Natural killer cell (primary cell): ENCODE measurements at regions not wholly inside any gene's neighbourhood (a gene's known extent, or its start where the extent isn't known, plus 50 kb on each side); places are given as distances from the start of the nearest gene placed in this dataset.

Source experiments
- ATAC-seq, 3 donors: fragments of 150-1000 bp in 2 of 3; fragments of 200-7000 bp in 1 of 3; cut with Tn5 transposase; 1 replicate in 1 of 3; 2 replicates in 2 of 3; pipeline ENCODE4 v1.10.0; 2021; ENCODE audit warnings: mild to moderate bottlenecking in 2 of 3, moderate library complexity in 2 of 3
- DNase-seq, 2 donors: peaks; one replicate each; pipeline versions ENCODE4 v3.0.0 to v3.0.0-alpha.2; 2013 to 2021; ENCODE audit warnings: mixed read lengths in 1 of 2
- H3K27ac ChIP-seq: one replicate; pipeline ENCODE4 v1.5.1; 2013; ENCODE audit warnings: mild to moderate bottlenecking, low read length
- H3K27me3 ChIP-seq: one replicate; pipeline ENCODE4 v1.6.1; 2013; ENCODE audit warnings: low read length; ENCODE audit not compliant: control insufficient read depth, insufficient read depth
- H3K36me3 ChIP-seq: one replicate; pipeline ENCODE4 v1.6.1; 2013; ENCODE audit warnings: low read length; ENCODE audit not compliant: control insufficient read depth, insufficient read depth
- H3K4me1 ChIP-seq: one replicate; pipeline ENCODE4 v1.6.1; 2013; ENCODE audit warnings: low read length; ENCODE audit not compliant: control insufficient read depth, insufficient read depth
- H3K4me3 ChIP-seq: one replicate; pipeline ENCODE4 v1.5.1; 2013; ENCODE audit warnings: low read length
- H3K9me3 ChIP-seq: one replicate; pipeline ENCODE4 v1.6.1; 2013; ENCODE audit warnings: low read length; ENCODE audit not compliant: control insufficient read depth, insufficient read depth
- H3K27ac Mint-ChIP-seq, 2 donors: one replicate each; pipeline ENCODE4 v1.8.0; 2022; ENCODE audit warnings: mild to moderate bottlenecking in 2 of 2, mixed read lengths in 2 of 2, moderate library complexity in 1 of 2
- H3K27me3 Mint-ChIP-seq, 2 donors: one replicate each; pipeline ENCODE4 v1.8.0; 2022; ENCODE audit warnings: low read depth in 2 of 2, mixed read lengths in 2 of 2
- H3K36me3 Mint-ChIP-seq: one replicate; pipeline ENCODE4 v1.8.0; 2022; ENCODE audit warnings: mixed read lengths
- H3K4me1 Mint-ChIP-seq, 2 donors: one replicate each; pipeline ENCODE4 v1.8.0; 2022; ENCODE audit warnings: mixed read lengths in 2 of 2
- H3K4me3 Mint-ChIP-seq: one replicate; pipeline ENCODE4 v1.8.0; 2022; ENCODE audit warnings: mild to moderate bottlenecking, moderate library complexity, mixed read lengths
- H3K9me3 Mint-ChIP-seq, 2 donors: one replicate each; pipeline ENCODE4 v1.8.0; 2022; ENCODE audit warnings: mixed read lengths in 2 of 2
- WGBS: methylation state at CpG from one replicate; pipeline ENCODE4 v1.1.7; 2013; ENCODE audit warnings: missing lambda C conversion rate; ENCODE audit not compliant: insufficient coverage; 5-methylcytosine and 5-hydroxymethylcytosine counted together
- intact Hi-C: fragments of 100-400 bp; cut with micrococcal nuclease; formaldehyde crosslinking; loops from one replicate; pipeline ENCODE4 v1.14.2; 2022
- TF ChIP-seq, protein P1 (sequence below): fragments of 200-600 bp; IDR thresholded peaks from one replicate; pipeline ENCODE4 v1.8.0; 2022; ENCODE audit warnings: antibody characterized with exemption

DNA sequence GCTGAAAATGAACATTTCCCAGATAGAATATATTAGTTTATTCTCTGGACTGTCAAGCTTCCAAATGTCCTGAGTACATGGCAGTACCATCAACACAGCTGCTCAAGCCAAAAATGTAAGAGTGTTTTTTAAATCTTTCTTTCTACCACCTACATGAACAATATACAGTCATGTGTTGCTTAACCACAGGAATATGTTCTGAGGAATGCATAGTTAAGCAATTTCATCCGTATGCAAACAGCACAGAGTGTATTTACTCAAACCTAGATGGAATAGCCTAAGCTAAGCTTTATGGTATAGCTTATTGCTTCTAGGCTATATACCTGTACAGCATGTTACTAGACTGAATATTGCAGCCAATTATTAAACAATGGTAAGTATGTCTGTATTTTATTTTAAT, 561.9 kb upstream of the ADGRL4 start:
- H3K36me3 Mint-ChIP-seq = peaks cover 13% of the 10 kb centered on the region
- no peaks in the 10 kb centered on the region for H3K36me3 ChIP-seq
- H3K9me3 ChIP-seq = no peaks in the 10 kb centered on the region
- WGBS = 75% methylated on average over 1 of the region's 1 CpG
- intact Hi-C loops = no loop called here
- H3K27me3 Mint-ChIP-seq = no peaks in the 10 kb centered on the region
- DNase-seq (no peak), ATAC-seq (no peak)
- no peaks in the 10 kb centered on the region for H3K4me1 Mint-ChIP-seq
- no peak overlapping the region for H3K27ac ChIP-seq
- H3K27me3 ChIP-seq = no peaks in the 10 kb centered on the region
- TF ChIP-seq, protein P1, sequence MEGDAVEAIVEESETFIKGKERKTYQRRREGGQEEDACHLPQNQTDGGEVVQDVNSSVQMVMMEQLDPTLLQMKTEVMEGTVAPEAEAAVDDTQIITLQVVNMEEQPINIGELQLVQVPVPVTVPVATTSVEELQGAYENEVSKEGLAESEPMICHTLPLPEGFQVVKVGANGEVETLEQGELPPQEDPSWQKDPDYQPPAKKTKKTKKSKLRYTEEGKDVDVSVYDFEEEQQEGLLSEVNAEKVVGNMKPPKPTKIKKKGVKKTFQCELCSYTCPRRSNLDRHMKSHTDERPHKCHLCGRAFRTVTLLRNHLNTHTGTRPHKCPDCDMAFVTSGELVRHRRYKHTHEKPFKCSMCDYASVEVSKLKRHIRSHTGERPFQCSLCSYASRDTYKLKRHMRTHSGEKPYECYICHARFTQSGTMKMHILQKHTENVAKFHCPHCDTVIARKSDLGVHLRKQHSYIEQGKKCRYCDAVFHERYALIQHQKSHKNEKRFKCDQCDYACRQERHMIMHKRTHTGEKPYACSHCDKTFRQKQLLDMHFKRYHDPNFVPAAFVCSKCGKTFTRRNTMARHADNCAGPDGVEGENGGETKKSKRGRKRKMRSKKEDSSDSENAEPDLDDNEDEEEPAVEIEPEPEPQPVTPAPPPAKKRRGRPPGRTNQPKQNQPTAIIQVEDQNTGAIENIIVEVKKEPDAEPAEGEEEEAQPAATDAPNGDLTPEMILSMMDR = no peak
- H3K27ac Mint-ChIP-seq = no peak overlapping the region
- H3K4me1 ChIP-seq = no peaks in the 10 kb centered on the region
- peaks cover 16 to 18% of the 10 kb centered on the region in 2 donors for H3K9me3 Mint-ChIP-seq
- H3K4me3 Mint-ChIP-seq = no peak overlapping the region
- no peak overlapping the region for H3K4me3 ChIP-seq

DNA sequence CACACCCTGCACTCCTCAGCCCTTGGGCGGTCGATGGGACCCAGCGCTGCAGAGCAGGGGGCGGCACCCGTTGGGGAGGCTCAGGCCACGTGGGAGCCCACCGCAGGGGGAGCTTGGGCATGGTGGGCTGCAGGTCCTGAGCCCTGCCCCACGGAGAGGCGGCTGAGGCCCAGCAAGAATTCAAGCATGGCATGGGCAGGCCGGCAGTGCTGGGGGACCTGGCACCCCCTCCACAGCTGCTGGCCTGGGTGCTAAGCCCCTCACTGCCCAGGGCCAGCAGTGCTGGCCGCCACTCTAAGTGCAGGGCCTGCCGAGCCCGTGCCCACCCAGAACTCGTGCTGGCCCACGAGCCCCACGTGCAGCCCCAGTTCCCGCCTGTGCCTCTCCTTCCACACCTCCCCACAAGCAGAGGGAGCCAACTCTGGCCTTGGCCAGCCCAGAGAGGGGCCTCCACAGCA, 555.0 kb upstream of the ADGRL4 start:
- DNase-seq (no peak), ATAC-seq (no peak)
- Mint-ChIP-seq H3K27ac (no peak overlapping the region), H3K27me3 (no peaks in the 10 kb centered on the region), H3K4me3 (no peak overlapping the region), H3K9me3 (peaks cover 9 to 27% of the 10 kb centered on the region in 2 donors), H3K36me3 (peaks cover 22% of the 10 kb centered on the region), H3K4me1 (no peaks in the 10 kb centered on the region)
- Histone ChIP-seq H3K27ac (no peak overlapping the region), H3K27me3 (no peaks in the 10 kb centered on the region), H3K9me3 (peaks cover 20% of the 10 kb centered on the region), H3K4me1 (no peaks in the 10 kb centered on the region), H3K4me3 (no peak overlapping the region), H3K36me3 (no peaks in the 10 kb centered on the region)
- 90% methylated on average over 17 of the region's 17 CpGs for WGBS
- intact Hi-C loops = no loop called here
- TF ChIP-seq, protein P1 = no peak

DNA sequence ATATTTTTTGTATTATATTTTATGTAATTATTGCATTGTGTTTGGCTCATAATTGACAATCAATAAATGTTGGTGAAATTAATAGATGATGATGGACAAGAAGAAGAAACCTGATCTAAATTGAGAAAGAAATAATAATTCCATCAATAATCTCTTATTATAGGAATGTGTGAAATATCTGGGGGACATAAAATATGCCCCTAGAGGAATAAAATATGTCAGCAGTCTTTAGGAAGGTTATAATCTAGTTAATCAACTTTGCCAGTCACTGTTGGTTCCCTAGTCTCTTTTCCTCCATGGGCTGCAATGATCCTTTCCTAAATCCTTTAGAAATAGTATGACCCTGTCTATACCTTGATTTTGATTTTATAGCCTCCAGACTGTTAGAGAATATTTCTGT, 549.7 kb upstream of the ADGRL4 start:
- peaks cover 10% of the 10 kb centered on the region for H3K36me3 Mint-ChIP-seq
- intact Hi-C loops = no loop called here
- Histone ChIP-seq H3K27ac (no peak overlapping the region), H3K4me3 (no peak overlapping the region), H3K36me3 (no peaks in the 10 kb centered on the region), H3K27me3 (no peaks in the 10 kb centered on the region), H3K9me3 (peaks cover 12% of the 10 kb centered on the region), H3K4me1 (no peaks in the 10 kb centered on the region)
- no peak overlapping the region for H3K27ac Mint-ChIP-seq
- H3K9me3 Mint-ChIP-seq = peaks cover 8 to 12% of the 10 kb centered on the region in 2 donors
- no peak for ATAC-seq
- no peak overlapping the region for H3K4me3 Mint-ChIP-seq
- no peaks in the 10 kb centered on the region for H3K27me3 Mint-ChIP-seq
- H3K4me1 Mint-ChIP-seq = no peaks in the 10 kb centered on the region
- TF ChIP-seq, protein P1 = no peak
- DNase-seq = no peak

DNA sequence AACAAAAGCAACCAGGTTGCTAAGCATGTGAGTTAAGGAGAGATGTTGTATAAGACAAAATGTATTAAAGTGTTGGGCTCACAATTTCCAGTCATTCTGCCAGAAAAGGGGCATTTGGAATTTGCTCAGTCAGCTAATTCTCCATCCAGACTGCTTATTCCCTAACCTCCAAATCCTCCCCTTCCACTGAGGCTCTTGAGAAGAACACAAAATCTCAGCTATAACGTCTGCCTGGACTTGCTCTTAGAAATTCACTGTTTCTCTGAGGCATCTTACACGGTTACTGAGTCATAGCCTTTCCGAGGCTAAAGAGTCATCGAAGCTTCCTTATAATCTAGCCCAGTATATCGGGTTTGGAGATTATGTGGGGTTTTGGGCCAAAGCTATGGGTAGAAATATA, 548.2 kb upstream of the ADGRL4 start:
- Mint-ChIP-seq H3K9me3 (peaks cover 7 to 15% of the 10 kb centered on the region in 2 donors), H3K4me1 (no peaks in the 10 kb centered on the region), H3K27me3 (no peaks in the 10 kb centered on the region), H3K36me3 (peaks cover 9% of the 10 kb centered on the region), H3K4me3 (no peak overlapping the region), H3K27ac (no peak overlapping the region)
- WGBS = 88% methylated on average over 3 of the region's 5 CpGs
- TF ChIP-seq, protein P1 = no peak
- Histone ChIP-seq H3K9me3 (peaks cover 12% of the 10 kb centered on the region), H3K27me3 (no peaks in the 10 kb centered on the region), H3K4me3 (no peak overlapping the region), H3K36me3 (no peaks in the 10 kb centered on the region), H3K4me1 (no peaks in the 10 kb centered on the region), H3K27ac (no peak overlapping the region)
- intact Hi-C loops = no loop called here
- ATAC-seq = no peak
- DNase-seq = no peak
